ENCODE measurements at regions not wholly inside any gene's neighbourhood (a gene's known extent, or its start where the extent isn't known, plus 50 kb on each side); places are given as distances from the start of the nearest gene placed in this dataset.

DNA sequence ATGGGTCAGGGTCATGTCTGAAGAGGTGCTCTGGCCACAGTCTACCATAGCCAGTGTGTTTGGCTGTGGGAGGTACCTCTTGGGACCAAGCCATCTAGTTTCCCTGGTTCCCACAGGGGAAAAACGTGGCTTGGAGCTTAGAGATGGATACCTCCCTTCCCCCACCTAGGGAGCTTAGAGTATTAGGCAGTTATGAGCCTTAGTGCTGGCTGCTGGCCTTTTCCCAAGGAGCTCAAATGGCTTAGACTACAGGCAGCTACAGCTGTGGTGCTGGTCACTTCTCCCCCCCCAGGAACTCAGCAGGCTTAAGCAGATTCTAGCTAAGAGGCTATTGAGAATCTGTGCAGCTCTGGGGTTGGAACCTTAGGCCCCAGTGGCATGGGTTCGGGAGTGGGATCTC is 591.2 kb downstream of the NSUN3 start:
- TF ChIP-seq TEAD1 (CRISPR knock-in tag; IDR thresholded peaks at IDR 0.05): no peak
- TF ChIP-seq, protein P1, sequence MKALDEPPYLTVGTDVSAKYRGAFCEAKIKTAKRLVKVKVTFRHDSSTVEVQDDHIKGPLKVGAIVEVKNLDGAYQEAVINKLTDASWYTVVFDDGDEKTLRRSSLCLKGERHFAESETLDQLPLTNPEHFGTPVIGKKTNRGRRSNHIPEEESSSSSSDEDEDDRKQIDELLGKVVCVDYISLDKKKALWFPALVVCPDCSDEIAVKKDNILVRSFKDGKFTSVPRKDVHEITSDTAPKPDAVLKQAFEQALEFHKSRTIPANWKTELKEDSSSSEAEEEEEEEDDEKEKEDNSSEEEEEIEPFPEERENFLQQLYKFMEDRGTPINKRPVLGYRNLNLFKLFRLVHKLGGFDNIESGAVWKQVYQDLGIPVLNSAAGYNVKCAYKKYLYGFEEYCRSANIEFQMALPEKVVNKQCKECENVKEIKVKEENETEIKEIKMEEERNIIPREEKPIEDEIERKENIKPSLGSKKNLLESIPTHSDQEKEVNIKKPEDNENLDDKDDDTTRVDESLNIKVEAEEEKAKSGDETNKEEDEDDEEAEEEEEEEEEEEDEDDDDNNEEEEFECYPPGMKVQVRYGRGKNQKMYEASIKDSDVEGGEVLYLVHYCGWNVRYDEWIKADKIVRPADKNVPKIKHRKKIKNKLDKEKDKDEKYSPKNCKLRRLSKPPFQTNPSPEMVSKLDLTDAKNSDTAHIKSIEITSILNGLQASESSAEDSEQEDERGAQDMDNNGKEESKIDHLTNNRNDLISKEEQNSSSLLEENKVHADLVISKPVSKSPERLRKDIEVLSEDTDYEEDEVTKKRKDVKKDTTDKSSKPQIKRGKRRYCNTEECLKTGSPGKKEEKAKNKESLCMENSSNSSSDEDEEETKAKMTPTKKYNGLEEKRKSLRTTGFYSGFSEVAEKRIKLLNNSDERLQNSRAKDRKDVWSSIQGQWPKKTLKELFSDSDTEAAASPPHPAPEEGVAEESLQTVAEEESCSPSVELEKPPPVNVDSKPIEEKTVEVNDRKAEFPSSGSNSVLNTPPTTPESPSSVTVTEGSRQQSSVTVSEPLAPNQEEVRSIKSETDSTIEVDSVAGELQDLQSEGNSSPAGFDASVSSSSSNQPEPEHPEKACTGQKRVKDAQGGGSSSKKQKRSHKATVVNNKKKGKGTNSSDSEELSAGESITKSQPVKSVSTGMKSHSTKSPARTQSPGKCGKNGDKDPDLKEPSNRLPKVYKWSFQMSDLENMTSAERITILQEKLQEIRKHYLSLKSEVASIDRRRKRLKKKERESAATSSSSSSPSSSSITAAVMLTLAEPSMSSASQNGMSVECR (CRISPR knock-in tag; IDR thresholded peaks at IDR 0.05; ENCODE audit: borderline replicate concordance): no peak
- TF ChIP-seq, protein P2, sequence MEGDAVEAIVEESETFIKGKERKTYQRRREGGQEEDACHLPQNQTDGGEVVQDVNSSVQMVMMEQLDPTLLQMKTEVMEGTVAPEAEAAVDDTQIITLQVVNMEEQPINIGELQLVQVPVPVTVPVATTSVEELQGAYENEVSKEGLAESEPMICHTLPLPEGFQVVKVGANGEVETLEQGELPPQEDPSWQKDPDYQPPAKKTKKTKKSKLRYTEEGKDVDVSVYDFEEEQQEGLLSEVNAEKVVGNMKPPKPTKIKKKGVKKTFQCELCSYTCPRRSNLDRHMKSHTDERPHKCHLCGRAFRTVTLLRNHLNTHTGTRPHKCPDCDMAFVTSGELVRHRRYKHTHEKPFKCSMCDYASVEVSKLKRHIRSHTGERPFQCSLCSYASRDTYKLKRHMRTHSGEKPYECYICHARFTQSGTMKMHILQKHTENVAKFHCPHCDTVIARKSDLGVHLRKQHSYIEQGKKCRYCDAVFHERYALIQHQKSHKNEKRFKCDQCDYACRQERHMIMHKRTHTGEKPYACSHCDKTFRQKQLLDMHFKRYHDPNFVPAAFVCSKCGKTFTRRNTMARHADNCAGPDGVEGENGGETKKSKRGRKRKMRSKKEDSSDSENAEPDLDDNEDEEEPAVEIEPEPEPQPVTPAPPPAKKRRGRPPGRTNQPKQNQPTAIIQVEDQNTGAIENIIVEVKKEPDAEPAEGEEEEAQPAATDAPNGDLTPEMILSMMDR (IDR thresholded peaks at IDR 0.05): no peak
- no peak for TF ChIP-seq AFF4 (CRISPR knock-in tag; IDR thresholded peaks at IDR 0.05; ENCODE audit: borderline replicate concordance)
- TF ChIP-seq PRRX2 (CRISPR knock-in tag; IDR thresholded peaks at IDR 0.05): no peak
- TF ChIP-seq, protein P3, sequence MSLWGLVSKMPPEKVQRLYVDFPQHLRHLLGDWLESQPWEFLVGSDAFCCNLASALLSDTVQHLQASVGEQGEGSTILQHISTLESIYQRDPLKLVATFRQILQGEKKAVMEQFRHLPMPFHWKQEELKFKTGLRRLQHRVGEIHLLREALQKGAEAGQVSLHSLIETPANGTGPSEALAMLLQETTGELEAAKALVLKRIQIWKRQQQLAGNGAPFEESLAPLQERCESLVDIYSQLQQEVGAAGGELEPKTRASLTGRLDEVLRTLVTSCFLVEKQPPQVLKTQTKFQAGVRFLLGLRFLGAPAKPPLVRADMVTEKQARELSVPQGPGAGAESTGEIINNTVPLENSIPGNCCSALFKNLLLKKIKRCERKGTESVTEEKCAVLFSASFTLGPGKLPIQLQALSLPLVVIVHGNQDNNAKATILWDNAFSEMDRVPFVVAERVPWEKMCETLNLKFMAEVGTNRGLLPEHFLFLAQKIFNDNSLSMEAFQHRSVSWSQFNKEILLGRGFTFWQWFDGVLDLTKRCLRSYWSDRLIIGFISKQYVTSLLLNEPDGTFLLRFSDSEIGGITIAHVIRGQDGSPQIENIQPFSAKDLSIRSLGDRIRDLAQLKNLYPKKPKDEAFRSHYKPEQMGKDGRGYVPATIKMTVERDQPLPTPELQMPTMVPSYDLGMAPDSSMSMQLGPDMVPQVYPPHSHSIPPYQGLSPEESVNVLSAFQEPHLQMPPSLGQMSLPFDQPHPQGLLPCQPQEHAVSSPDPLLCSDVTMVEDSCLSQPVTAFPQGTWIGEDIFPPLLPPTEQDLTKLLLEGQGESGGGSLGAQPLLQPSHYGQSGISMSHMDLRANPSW (CRISPR knock-in tag; conservative IDR thresholded peaks at IDR 0.05; ENCODE audit: low read depth): no peak
- TF ChIP-seq, protein P4, sequence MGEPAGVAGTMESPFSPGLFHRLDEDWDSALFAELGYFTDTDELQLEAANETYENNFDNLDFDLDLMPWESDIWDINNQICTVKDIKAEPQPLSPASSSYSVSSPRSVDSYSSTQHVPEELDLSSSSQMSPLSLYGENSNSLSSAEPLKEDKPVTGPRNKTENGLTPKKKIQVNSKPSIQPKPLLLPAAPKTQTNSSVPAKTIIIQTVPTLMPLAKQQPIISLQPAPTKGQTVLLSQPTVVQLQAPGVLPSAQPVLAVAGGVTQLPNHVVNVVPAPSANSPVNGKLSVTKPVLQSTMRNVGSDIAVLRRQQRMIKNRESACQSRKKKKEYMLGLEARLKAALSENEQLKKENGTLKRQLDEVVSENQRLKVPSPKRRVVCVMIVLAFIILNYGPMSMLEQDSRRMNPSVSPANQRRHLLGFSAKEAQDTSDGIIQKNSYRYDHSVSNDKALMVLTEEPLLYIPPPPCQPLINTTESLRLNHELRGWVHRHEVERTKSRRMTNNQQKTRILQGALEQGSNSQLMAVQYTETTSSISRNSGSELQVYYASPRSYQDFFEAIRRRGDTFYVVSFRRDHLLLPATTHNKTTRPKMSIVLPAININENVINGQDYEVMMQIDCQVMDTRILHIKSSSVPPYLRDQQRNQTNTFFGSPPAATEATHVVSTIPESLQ (CRISPR knock-in tag; IDR thresholded peaks at IDR 0.05): no peak
- no peak for TF ChIP-seq IRF1 (CRISPR knock-in tag; IDR thresholded peaks at IDR 0.05)
- no peak for TF ChIP-seq FOXK1 (CRISPR knock-in tag; IDR thresholded peaks at IDR 0.05)
- TF ChIP-seq ETV6 (CRISPR knock-in tag; IDR thresholded peaks at IDR 0.05): no peak
- TF ChIP-seq ZBTB21 (CRISPR knock-in tag; IDR thresholded peaks at IDR 0.05; ENCODE audit: borderline replicate concordance): no peak

Data from WTC11 (cell line).